ENCODE measurements at regions not wholly inside any gene's neighbourhood (a gene's known extent, or its start where the extent isn't known, plus 50 kb on each side); places are given as distances from the start of the nearest gene placed in this dataset.

DNA sequence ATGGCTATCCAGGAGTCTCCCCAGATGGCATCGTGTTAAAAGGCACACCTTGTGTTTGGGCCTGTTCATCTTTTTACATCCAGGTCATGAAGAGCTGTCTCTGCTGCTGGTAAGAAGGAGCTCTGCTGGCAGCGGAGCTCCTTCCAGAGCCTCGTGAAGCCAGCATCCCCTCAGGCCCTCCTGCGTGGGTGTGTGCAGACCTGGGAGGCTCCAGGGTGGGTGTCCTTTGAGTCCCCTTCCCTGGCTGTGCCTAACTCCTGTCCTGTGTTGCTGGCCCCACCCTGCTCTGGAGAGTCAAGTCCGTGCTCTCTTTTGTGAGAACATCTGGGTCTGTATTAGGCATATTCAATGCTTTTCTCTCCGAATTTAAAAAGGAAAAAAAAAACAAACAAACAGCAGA, 149.6 kb upstream of the IRX2 start:
- intact Hi-C loops (cut with micrococcal nuclease): no loop called here

DNA sequence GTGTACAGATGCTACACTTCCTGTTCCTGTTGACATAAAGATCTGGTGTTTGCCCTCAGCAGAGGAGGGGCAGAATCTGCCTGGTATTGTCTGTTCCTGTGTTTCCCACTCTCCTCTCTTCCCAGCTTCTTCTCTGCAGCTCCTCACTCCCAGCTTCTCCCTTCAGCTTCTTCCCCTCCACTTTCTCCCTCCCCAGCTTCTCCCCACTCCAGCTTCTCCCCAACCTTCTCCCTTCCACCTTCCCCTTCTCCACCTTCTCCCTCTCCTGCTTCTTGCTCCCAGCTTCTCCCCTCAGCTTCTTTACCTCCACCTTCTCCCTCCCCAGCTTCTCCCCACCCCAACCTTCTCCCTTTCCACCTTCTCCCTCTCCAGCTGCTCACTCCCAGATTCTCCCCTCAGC, 148.9 kb upstream of the IRX2 start:
- intact Hi-C loops (cut with micrococcal nuclease): no loop called here

DNA sequence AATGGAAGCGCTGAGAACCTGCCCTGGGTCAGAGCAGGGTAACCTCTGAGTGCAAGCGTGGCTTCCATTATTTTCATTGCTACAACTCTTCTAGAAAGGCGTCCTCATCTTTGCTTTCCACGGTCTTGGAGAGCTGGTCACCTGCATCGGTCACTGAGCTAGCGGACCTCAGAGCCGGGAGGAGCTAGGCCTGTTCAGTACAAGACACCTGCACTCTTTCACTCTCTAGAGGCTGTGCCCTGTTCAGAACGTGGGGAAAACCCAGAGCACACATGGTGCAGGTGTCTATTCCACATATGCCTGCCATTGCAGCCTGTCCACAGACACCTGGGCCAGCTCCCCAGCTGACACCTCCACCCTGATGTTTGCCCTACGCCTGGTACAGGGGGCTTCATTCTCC, 147.8 kb upstream of the IRX2 start:
- intact Hi-C loops (cut with micrococcal nuclease): no loop called here

DNA sequence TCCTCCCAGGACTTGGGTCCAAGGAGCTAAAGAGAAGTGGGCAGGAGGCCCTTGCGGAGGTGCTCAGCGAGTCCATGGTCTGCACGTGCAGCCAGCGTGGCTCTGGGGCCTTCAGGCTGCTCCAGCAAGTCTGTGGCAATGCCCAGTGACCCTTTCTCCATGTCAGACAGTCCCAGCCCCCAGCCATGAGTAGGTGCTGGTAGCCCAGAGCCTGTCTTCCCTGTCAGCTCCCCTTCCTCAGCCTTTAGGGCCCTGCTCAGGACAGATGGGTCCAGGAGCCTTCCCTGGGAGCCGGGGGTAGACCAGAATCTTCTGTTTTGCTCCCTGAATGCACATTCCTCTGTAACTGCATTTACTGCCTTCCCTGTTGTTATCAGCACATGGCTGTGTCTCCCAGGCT, 147.2 kb upstream of the IRX2 start:
- intact Hi-C loops (cut with micrococcal nuclease): no loop called here

DNA sequence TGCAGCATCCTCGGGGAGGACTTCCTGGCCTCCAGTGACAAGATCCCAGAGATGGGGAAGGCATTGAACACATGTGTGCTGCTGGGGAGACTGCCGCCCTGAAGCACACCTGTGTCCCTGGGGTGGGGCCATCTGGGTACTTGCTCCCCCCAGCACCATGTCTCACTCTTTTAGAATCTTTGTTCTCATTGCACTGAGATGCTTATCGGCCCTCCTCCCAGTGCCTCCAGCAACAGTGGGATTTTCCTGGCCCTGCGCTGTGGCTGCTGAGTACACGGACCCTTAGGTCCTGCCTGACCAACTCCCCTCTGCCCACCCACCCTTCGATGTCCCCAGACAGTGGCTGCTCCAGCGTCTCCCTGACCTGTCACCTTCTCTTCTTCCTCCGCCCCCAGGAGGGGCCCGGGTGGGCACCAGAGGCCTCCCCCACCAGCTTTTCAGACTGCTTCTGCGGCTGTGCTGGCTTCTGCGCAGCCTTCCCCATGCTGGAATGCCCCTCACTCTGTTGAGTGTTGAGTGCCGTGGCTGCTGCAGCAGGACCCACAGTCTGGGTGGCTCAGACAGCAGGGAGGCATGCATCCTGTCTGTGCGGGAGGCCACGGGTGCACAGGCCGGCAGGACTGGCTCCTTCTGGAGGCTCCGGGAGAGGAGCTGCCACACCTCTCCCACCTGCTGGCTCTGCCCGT, 145.9 kb upstream of the IRX2 start:
- intact Hi-C loops (cut with micrococcal nuclease): no loop called here

DNA sequence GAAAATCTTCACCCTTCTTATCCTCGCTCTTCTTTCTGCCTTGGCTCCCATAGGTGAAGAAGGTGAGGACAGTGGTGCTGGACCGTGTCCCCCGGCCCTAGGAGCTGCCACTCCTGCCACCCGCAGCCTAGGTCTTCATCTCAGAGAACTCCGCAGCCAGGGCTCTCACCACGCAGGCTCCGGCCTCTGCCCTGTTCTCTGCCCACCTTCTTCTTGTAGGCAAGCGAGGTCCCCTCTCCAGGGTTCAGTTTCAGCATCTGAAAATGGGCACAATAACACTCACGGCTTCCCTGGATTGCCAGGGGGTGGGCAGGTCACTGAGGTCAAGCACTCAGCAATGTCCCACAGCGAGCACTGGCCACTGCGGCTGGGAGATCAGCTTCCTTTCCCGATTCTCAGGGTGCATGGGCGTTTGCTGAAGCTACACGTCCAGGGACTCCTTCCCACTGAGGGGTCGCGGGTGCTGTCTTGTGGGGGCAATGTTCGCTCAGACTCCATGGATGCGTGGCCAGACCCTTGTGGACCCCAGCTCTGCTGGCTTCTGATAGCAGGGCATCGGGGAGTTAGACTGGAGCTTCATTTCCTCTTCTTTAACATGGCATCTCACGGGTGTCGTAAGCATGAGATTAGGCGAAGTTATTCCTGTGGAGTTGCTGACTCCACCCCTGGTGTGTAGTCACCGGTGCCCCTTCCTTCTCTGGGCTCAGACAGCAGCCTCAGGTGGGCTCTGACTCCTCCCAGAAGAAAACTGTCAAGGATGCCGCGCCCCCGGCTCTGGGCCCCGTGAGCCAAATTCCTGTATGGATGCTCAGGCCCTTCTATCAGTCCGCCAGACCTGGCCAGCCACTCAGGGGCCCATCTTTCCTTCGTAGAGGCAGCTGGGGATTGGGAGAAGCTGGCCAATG, 145.1 kb upstream of the IRX2 start:
- intact Hi-C loops (cut with micrococcal nuclease): no loop called here

DNA sequence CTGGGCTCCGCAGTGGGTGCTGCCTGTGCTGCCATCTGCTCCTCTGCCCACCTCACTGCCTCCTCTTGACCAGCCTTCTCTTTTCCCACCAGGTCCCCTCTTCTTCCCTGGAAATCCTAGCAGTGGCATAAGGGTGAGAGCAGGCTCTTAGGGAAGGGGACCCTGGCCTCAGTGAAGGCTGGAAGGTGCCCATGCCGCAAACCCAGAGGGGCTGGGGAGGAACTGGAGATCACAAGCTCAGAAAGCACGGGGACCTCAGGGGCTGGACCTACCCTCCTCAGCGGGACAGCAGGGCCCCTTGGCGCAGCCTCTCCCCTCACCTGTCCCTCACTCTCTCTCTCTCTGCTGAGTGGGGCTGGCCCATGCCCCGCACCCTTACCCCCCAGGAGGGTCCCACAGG, 144.4 kb upstream of the IRX2 start:
- intact Hi-C loops (cut with micrococcal nuclease): no loop called here

DNA sequence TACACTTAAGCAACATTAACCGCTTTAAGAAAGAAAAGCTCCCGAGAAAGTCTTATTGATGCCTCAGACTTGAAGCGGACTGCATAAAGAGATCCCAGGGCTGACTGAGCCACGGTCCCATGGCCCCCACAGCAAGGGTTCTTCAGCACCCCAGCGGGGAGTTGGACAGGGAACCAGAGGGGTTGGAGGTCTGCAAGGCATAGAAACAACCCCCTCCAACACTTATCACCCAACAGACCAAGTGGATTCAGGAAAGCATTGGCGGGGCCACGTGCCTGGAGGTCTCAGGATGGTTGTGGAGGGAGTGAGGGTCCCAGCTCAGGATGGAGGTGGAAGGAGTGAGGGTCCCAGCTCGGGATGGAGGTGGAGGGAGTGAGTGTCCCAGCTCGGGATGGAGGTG, 143.7 kb upstream of the IRX2 start:
- intact Hi-C loops (cut with micrococcal nuclease): no loop called here

DNA sequence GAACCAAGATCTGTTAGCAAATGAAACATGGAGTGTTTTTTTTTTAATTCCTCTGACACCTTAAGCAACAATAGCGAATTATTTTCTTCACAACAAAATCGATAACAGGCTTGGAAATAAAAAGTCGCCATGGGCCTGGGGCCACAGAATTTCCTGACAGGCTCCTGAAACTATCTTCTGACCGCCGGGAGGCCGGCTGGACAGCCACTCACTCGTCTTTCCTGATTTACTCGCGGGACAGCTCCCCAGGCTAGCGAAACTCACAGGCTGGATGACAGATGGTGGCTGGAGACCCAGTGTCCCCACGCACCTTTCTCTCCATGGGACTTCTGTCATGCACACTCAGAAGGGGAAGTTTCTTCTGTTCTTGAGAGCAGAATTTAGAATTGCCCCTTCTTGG, 143.3 kb upstream of the IRX2 start:
- intact Hi-C loops (cut with micrococcal nuclease): no loop called here

DNA sequence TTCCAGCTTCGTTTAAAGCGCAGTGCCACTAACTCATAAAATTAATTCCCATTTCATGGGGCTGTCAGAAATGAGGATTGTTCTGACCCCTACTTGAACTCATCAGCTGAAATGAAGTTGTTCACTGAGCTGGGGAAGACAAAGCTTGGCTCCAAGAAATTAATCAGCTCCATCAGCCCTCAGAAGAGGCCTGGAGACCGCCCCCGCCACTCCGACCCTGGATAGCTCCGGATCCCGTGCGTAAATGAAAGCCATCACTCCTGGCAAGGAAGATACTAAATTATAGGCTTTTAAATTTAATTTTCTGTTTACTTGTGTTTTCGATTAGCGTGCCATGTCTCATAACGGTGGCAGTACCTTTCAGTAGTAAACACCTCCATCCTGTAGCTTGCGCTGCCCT, 142.8 kb upstream of the IRX2 start:
- intact Hi-C loops (cut with micrococcal nuclease): no loop called here

DNA sequence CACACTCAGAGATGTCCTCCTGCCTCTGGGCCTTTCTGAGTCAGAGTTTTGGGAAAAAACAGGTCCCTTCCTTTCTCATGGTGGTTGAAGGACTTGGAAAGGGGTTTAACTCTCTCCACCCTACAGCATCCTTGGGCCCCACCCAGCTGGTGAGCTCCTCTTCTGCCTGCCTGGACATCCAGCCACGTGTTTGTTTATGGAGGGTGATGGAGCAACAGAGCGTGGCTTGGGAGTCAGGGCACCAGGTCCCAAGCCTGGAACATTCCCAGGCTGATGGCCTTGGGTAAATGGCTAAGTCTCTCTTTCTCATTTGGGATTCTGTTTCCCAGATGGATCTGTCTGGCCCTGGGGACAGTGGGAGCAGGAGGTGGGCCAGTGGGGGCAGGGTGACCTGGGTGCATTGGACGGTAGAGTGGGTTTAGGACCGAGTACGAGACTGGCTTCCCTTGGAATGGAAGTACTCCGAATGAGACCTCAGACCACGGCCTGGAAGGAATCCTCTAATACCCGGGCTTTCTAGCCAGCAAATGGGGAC, 141.1 kb upstream of the IRX2 start:
- intact Hi-C loops (cut with micrococcal nuclease): no loop called here

DNA sequence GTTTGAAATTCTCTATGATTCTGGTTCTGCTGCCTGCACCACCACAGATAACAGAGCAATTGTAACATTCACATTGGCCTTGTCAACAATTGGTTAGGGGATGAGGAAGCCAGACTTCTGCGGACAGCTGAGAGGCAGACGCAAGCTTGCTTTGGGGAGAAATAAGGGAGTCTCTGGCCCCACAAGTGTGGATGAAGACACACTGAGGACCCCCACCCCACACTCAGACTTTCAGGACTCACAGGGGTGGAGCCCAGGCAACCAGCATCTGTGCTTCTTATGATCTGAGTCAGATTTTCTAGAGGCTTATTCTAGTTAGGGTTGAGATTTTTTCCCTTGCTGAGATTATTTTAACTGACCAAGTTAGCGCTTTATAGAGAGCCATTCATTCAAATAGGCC, 140.3 kb upstream of the IRX2 start:
- intact Hi-C loops (cut with micrococcal nuclease): no loop called here

DNA sequence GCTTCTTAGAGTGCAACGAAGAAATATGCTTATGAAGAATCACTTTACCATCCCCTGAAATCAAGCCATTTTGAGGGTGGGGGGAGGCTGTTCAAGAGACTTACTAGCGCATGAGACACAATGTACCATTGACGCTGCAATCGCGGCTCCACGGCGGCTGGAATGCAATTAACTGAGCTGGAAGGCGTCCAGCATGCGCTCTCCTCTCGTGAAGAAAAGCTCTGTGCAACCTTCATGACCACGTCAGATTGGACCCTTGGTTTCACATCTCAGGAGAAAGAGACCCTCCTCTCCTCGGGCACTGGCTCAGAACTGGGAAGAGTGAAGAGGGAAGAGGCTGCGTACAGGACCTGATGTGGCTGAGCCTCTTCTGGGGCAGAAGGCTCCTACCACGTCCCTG, 138.5 kb upstream of the IRX2 start:
- intact Hi-C loops (cut with micrococcal nuclease): no loop called here

DNA sequence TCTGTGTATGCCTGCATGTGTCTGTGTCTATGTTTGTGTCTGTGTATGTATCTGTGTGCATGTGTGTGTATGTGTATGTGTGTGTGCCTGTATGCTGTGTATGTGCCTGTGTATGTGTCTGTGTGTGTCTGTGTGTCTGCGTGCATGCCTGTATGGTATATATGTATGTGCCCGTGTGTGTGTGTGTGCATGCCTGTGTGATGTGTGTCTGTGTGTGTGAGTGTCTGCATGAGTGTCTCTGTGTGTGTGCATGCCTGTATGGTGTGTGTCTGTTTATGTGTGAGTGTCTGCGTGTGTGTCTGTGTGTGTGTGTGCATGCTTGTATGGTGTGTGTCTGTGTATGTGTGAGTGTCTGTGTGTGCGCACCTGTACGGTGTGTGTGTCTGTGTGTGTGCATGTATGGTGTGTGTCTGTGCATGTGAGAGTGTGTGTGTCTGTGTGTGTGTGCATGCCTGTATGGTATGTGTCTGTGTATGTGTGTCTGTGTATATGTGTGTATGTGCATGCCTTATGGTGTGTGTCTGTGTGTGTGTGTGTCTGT, 137.1 kb upstream of the IRX2 start:
- intact Hi-C loops (cut with micrococcal nuclease): no loop called here

DNA sequence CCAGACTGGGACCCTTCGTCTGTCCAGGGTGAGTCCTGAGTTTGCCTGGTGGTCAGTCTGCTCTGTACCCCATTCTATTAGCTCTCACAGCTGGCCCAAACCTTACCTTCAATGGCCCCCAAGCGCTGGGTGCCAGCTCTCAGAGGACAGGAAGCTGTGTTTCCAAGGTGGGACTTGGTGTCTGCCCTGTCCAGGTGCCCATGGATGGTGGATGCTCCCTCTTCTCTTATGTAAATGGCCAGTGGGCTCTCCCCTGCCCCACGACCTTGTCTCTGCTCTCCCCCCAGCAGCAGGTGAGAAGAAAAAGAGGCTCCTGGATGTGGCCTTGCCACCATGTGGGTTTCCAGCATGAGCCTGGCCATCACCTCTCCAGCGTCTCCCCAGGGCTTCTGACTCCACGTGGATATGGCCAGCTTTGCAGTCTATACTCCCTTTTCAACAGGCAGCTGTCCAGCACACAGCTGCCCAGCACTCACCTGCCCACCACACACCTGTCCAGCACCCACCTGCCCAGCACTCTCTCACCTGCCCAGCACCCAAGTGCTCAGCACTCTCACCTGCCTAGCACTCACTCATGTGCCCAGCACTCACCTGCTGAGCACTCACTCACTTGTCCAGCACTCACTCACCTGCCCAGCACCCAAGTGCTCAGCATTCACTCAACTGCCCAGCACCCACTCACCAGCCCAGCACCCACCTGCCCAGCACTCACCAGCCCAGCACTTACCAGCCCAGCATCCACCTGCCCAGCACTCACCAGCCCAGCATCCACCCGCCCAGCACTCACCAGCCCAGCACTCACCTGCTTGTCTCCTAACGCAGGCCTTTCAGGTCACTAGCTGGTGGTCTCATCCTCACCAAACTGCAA, 136.2 kb upstream of the IRX2 start:
- intact Hi-C loops (cut with micrococcal nuclease): no loop called here

DNA sequence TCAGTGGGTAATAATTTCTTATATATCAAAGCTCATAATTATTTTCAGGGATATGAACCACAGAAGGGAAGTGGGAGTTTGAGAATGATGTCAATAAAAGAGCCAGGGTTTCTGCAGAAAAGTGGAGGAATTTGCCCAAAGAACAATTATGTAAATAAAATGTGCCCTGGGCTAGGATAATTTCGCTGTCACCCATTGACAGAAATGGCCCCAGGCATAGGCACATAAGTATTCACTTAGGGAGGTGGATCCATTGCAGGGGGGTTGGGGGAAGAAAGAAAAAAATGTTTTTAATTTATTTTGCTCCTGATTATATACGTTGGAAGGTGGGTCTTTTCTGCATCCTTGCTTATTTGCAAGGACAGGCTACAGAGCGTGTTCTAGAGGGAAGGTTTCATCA, 135.1 kb upstream of the IRX2 start:
- intact Hi-C loops (cut with micrococcal nuclease): no loop called here

DNA sequence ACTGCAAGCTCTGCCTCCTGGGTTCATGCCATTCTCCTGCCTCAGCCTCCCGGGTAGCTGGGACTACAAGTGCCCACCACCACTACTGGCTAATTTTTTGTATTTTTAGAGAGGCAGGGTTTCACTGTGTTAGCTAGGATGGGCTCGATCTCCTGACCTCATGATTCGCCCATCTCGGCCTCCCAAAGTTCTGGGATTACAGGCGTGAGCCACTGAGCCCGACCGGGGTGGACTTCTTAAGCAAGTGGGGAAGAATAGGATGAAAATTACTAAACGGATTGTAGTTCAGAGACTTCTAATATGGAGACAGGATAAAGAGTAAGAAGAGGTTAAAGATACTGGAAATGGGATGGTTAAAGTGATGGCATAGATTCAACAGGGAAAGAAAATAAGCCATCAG, 132.3 kb upstream of the IRX2 start:
- intact Hi-C loops (cut with micrococcal nuclease): no loop called here

DNA sequence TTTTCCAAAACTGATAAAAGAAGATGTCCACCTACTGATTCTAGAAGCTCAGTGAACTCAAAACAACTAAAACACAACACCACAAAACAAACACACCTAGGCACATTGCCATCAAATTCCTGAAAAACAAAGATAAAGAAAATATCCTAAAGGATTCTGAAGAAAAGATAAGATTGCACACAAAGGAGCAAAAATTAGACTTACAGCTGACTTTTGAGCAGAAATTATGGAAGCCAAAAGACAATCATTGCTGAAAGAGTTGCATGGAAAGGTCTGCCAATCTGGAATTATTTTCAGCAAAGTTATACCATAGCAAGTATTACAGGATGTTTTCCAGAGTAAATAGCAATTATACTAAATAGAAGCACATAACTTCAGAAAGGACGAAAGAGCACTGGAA, 128.2 kb upstream of the IRX2 start:
- intact Hi-C loops (cut with micrococcal nuclease): no loop called here

DNA sequence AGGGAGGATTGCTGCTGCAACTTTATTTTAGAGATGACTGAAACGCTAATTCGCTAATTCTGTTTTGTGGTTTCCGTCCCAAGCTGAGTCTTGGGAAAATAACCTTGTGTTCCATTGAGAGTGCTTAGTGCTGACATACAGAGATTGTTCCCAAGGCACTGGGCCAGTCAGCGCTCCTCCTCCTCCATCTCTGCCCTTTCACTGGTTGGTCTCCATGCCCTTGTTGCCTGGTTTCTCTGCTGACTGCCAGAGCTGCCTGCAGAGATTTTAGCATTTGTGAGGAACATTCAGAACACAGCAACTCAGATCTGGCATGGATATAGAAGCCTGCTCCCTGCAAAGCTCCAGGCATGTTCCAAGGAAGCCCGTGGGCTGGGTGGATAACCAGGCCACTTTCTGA, 126.0 kb upstream of the IRX2 start:
- intact Hi-C loops (cut with micrococcal nuclease): no loop called here

DNA sequence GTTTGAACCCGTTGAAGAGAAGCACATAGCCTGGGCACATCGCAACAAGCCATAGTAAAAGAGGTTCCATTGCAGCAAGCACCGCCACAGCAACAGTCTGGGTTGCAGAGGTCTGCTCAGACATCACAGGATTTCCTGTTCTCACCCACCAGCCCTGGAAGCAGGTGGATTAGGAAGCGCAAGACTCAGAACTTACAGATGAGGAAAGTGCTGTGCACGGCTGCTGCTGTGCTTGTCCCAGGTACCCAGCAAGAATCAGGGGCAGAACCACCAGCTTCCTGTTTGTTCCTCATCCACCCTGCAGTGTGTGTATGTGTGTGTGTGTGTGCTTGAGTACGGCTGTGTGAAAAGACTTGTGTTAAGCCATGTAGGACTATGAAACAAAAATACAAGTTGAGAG, 124.7 kb upstream of the IRX2 start:
- intact Hi-C loops (cut with micrococcal nuclease): no loop called here

DNA sequence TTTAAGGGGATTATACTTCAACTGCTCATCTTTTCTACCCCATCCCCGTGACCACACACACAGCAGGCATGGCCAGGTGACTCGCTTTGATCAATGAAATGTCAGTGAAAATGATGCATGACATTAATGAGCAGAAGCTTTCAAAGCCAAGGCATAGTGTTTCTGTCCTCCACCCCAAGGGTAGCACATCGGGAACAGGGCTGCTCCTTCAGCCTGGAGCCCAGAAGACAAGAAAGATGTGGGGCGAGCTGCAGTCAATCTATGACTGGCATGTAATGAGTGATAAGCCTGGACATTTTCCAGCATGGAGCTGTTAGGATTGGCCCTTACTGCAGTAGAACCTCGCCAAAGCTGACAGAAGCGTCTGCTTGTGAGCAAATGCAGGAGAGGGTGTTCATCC, 122.6 kb upstream of the IRX2 start:
- intact Hi-C loops (cut with micrococcal nuclease): no loop called here

DNA sequence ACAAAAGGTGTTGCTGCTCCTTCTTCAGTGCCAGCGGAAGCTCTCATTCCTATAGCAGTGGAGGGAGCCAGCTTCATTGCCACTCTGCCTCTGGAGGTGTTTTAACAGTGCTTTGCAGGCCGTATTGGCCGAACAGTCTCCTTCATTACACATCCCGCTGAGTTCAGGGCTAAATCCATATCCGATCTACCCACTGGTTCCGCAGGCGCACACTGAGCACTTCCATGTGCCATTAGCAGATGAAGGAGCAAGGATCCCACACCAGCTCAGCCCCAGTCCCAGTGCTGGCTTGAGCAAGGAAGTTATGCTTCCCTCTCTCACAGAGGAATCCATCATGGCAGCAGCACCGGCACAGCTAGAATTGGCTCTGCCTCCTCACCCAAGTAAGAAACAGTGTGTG, 121.2 kb upstream of the IRX2 start:
- intact Hi-C loops (cut with micrococcal nuclease): no loop called here

Data from T-helper 2 cell treated with Interferon-gamma antibody and Interleukin-4, amounts not matched to agents 100 ng/mL and 5 ng/mL, for 36 hours (primary cell).